Esophagus squamous epithelium (tissue), 5 donors: ENCODE measurements at regions not wholly inside any gene's neighbourhood (a gene's known extent, or its start where the extent isn't known, plus 50 kb on each side); places are given as distances from the start of the nearest gene placed in this dataset.

Experiments
- DNase-seq: peaks from one replicate; lab custom pipeline; 2025; lab: John Stamatoyannopoulos, UW
- H3K27ac ChIP-seq, 4 donors: fragments of 200-600 bp; sonication (generic); one replicate each; pipeline ENCODE4 v1.5.1; 2016 to 2019; ENCODE audit warnings: mild to moderate bottlenecking in 1 of 4
- H3K27me3 ChIP-seq, 4 donors: fragments of 200-600 bp; sonication (generic); 1 replicate in 3 of 4; 2 replicates in 1 of 4; pipeline versions ENCODE4 v1.5.1 to v1.6.0; 2017 to 2021; ENCODE audit warnings: antibody characterized with exemption in 1 of 4
- H3K36me3 ChIP-seq, 3 donors: fragments of 200-600 bp; sonication (generic); one replicate each; pipeline ENCODE4 v1.5.1; 2016 to 2019
- H3K4me1 ChIP-seq, 3 donors: fragments of 200-600 bp; sonication (generic); one replicate each; pipeline ENCODE4 v1.5.1; 2017 to 2019
- H3K4me3 ChIP-seq, 4 donors: fragments of 200-600 bp; sonication (generic); 1 replicate in 3 of 4; 2 replicates in 1 of 4; pipeline ENCODE4 v1.5.1; 2016 to 2019; ENCODE audit warnings: mild to moderate bottlenecking in 2 of 4, moderate library complexity in 1 of 4
- H3K9me3 ChIP-seq, 3 donors: fragments of 200-600 bp; sonication (generic); one replicate each; pipeline ENCODE4 v1.5.1; 2016 to 2019
- CTCF ChIP-seq, 6 experiments: fragments of 450-650 bp in 4 of 6; fragments of 200-600 bp in 2 of 6; sonication (generic) in 2 of 6; IDR thresholded peaks; one replicate each; pipeline ENCODE4 v1.5.1; 2016 to 2019; ENCODE audit warnings: antibody characterized with exemption in 6 of 6, mild to moderate bottlenecking in 4 of 6, moderate library complexity in 4 of 6
- POLR2A ChIP-seq, 4 donors: fragments of 450-650 bp; IDR thresholded peaks; one replicate each; pipeline ENCODE4 v1.6.1; 2017; ENCODE audit warnings: antibody characterized with exemption in 4 of 4, mild to moderate bottlenecking in 4 of 4, moderate library complexity in 3 of 4
- WGBS, 2 donors: methylation state at CpG; one replicate each; pipeline ENCODE4 v1.1.5; 2018; 5-methylcytosine and 5-hydroxymethylcytosine counted together
- intact Hi-C: fragments of 100-400 bp; cut with DNase I; formaldehyde crosslinking; loops from one replicate; pipeline ENCODE4 v1.15.0; 2022
- donor health status: DM: yes; HTN: yes; CAD: no.

GRCh38 chr4:136383082-136383481 is 1149.2 kb downstream of the PCDH18 start:
- Histone ChIP-seq H3K36me3 (no peaks in the 10 kb centered on the region), H3K4me1 (no peaks in the 10 kb centered on the region), H3K27ac (no peak overlapping the region), H3K4me3 (no peak overlapping the region), H3K9me3 (no peaks in the 10 kb centered on the region), H3K27me3 (no peaks in the 10 kb centered on the region)
- no peak for DNase-seq
- intact Hi-C loops, result no loop called here
- TF ChIP-seq POLR2A (IDR thresholded peaks at IDR 0.05) (no peak), CTCF (IDR thresholded peaks at IDR 0.05) (no peak)
- WGBS, 2 donors, result 74 to 81% methylated on average over 1 of the region's 1 CpG

- H3K27me3 ChIP-seq, result no peaks in the 10 kb centered on the region
- intact Hi-C loops, result no loop called here
- TF ChIP-seq CTCF (IDR thresholded peaks at IDR 0.05) (no peak), POLR2A (IDR thresholded peaks at IDR 0.05) (no peak)
- no peaks in the 10 kb centered on the region for H3K4me1 ChIP-seq
- no peaks in the 10 kb centered on the region for H3K36me3 ChIP-seq
- 77 to 84% methylated on average over 2 of the region's 2 CpGs for WGBS, 2 donors
- no peak overlapping the region for H3K4me3 ChIP-seq
- no peaks in the 10 kb centered on the region for H3K9me3 ChIP-seq
- DNase-seq, result no peak
- no peak overlapping the region for H3K27ac ChIP-seq
Measured at GRCh38 chr4:136371231-136371630, 1161.1 kb downstream of the PCDH18 start.

- no peak for DNase-seq
- Histone ChIP-seq H3K36me3 (no peaks in the 10 kb centered on the region), H3K4me1 (no peaks in the 10 kb centered on the region), H3K4me3 (no peak overlapping the region), H3K9me3 (no peaks in the 10 kb centered on the region), H3K27me3 (no peaks in the 10 kb centered on the region), H3K27ac (no peak overlapping the region)
- TF ChIP-seq CTCF (IDR thresholded peaks at IDR 0.05) (no peak), POLR2A (IDR thresholded peaks at IDR 0.05) (no peak)
- WGBS, 2 donors, result 15 to 30% methylated on average over 2 of the region's 2 CpGs
- intact Hi-C loops, result no loop called here
Measured at GRCh38 chr4:136369073-136369472, 1163.2 kb downstream of the PCDH18 start.

- H3K27ac ChIP-seq, result no peak overlapping the region
- no peaks in the 10 kb centered on the region for H3K9me3 ChIP-seq
- no peaks in the 10 kb centered on the region for H3K27me3 ChIP-seq
- H3K4me1 ChIP-seq, result no peaks in the 10 kb centered on the region
- no peaks in the 10 kb centered on the region for H3K36me3 ChIP-seq
- DNase-seq, result no peak
- no peak overlapping the region for H3K4me3 ChIP-seq
- intact Hi-C loops, result no loop called here
- TF ChIP-seq CTCF (IDR thresholded peaks at IDR 0.05) (no peak), POLR2A (IDR thresholded peaks at IDR 0.05) (no peak)
Measured at GRCh38 chr4:136357556-136357955, 1174.7 kb downstream of the PCDH18 start.

- Histone ChIP-seq H3K27ac (no peak overlapping the region), H3K36me3 (no peaks in the 10 kb centered on the region), H3K9me3 (no peaks in the 10 kb centered on the region), H3K27me3 (no peaks in the 10 kb centered on the region), H3K4me1 (no peaks in the 10 kb centered on the region), H3K4me3 (no peak overlapping the region)
- DNase-seq, result no peak
- intact Hi-C loops, result no loop called here
- 91 to 92% methylated on average over 23 to 24 of the region's 24 CpGs for WGBS, 2 donors
- TF ChIP-seq CTCF (IDR thresholded peaks at IDR 0.05), result no peak
- TF ChIP-seq POLR2A (IDR thresholded peaks at IDR 0.05), result no peak
Measured at GRCh38 chr4:136355970-136356369, 1176.3 kb downstream of the PCDH18 start.
